HepG2 (cell line): ENCODE measurements at regions not wholly inside any gene's neighbourhood (a gene's known extent, or its start where the extent isn't known, plus 50 kb on each side); places are given as distances from the start of the nearest gene placed in this dataset.

Source experiments
- ATAC-seq: fragments of 200-7000 bp; cut with Tn5 transposase; 3 replicates; pipeline ENCODE4 v1.9.1; 2020; ENCODE audit warnings: mild to moderate bottlenecking, moderate library complexity
- BruUV-seq: library from RNA; stranded (reverse); fragments of 400-500 nt; replicated peaks from 2 replicates; lab custom pipeline; 2021; lab: Mats Ljungman, UMichigan
- CTCF ChIA-PET: fragments of 300-600 bp; formaldehyde crosslinking; extraction: SDS; loops from one replicate; lab custom pipeline; 2021; ENCODE audit warnings: low total read pairs, inconsistent platforms, low intra/inter-chr PET ratio; lab: Yijun Ruan, JAX
- POLR2A ChIA-PET: fragments of 350-600 bp; sonication (Branson Sonifier 250); formaldehyde crosslinking; loops from one replicate; lab custom pipeline; 2020; ENCODE audit warnings: antibody characterized with exemption, inconsistent platforms; lab: Yijun Ruan, JAX
- DNase-seq: peaks from one replicate; pipeline ENCODE4 v3.0.0-alpha.2; 2015; ENCODE audit warnings: low spot score
- FAIRE-seq: peaks from 3 replicates; lab custom pipeline; 2011; peaks lifted over from hg19 to GRCh38; lab: Jason Lieb, UNC
- H2AFZ ChIP-seq: one replicate; pipeline ENCODE4 v1.6.1; 2011; ENCODE audit warnings: low read length, inconsistent platforms
- H3K27ac ChIP-seq: fragments of 300-600 bp; 3 replicates; pipeline ENCODE4 v1.8.0; 2011; ENCODE audit warnings: mixed run types, mild to moderate bottlenecking, mixed read lengths, low read length, inconsistent platforms; ENCODE audit not compliant: insufficient read depth; ENCODE audit errors: extremely low read length
- H3K27me3 ChIP-seq, 2 experiments: fragments of 200-600 bp in 1 of 2; 2 replicates in 1 of 2; 3 replicates in 1 of 2; pipeline versions ENCODE4 v1.6.0 to v1.8.0; 2011; ENCODE audit warnings: low read length in 2 of 2, mild to moderate bottlenecking in 2 of 2, moderate library complexity in 2 of 2, inconsistent platforms in 1 of 2; ENCODE audit not compliant: insufficient read depth in 2 of 2, control insufficient read depth in 1 of 2
- H3K36me3 ChIP-seq, 2 experiments: fragments of 200-600 bp in 1 of 2; replicated peaks in 1 of 2; 2 replicates in 1 of 2; 3 replicates in 1 of 2; pipeline versions ENCODE4 v1.5.1 to v1.8.0; 2011; ENCODE audit warnings: low read length in 2 of 2, inconsistent platforms in 1 of 2; ENCODE audit not compliant: insufficient read depth in 2 of 2, control insufficient read depth in 1 of 2
- H3K4me1 ChIP-seq: 2 replicates; pipeline ENCODE4 v1.5.1; 2012; ENCODE audit warnings: low read length, inconsistent platforms; ENCODE audit not compliant: insufficient read depth
- H3K4me2 ChIP-seq: 2 replicates; pipeline ENCODE4 v1.6.0; 2011; ENCODE audit warnings: low read depth, low read length, inconsistent platforms
- H3K4me3 ChIP-seq, 3 experiments: fragments of 200-600 bp in 1 of 3; sonication (generic), shearing (Covaris generic) in 1 of 3; replicated peaks in 1 of 3; 2 replicates each; pipeline ENCODE4 v1.5.1; 2011 to 2016; ENCODE audit warnings: low read length in 3 of 3, inconsistent platforms in 2 of 3, low read depth in 2 of 3, mild to moderate bottlenecking in 2 of 3, control low read depth in 1 of 3, mixed read lengths in 1 of 3; ENCODE audit not compliant: insufficient read depth in 1 of 3
- H3K79me2 ChIP-seq: one replicate; pipeline ENCODE4 v1.6.1; 2011; ENCODE audit warnings: low read length, inconsistent platforms; ENCODE audit not compliant: insufficient read depth
- H3K9ac ChIP-seq: 2 replicates; pipeline ENCODE4 v1.6.0; 2011; ENCODE audit warnings: mild to moderate bottlenecking, low read depth, low read length, inconsistent platforms; ENCODE audit not compliant: insufficient read depth
- H3K9me3 ChIP-seq: 2 replicates; pipeline ENCODE4 v1.5.1; 2012; ENCODE audit warnings: mild to moderate bottlenecking, low read length
- H4K20me1 ChIP-seq: 2 replicates; pipeline ENCODE4 v1.6.0; 2011; ENCODE audit warnings: inconsistent platforms, mild to moderate bottlenecking, low read length, moderate library complexity; ENCODE audit not compliant: insufficient read depth
- DMAP1 ChIP-seq: IDR thresholded peaks from 2 replicates; pipeline ENCODE4 v1.6.1; 2016
- GATAD2A ChIP-seq: IDR thresholded peaks from 2 replicates; pipeline ENCODE4 v1.6.1; 2016
- HDAC2 ChIP-seq: sonication (generic); formaldehyde crosslinking; IDR thresholded peaks from 2 replicates; pipeline ENCODE4 v1.4.0; 2020; ENCODE audit warnings: missing genetic modification reagents
- HNF4A ChIP-seq: sonication (generic); formaldehyde crosslinking; IDR thresholded peaks from 2 replicates; pipeline ENCODE4 v1.4.0; 2020; ENCODE audit warnings: missing genetic modification reagents
- HNF4G ChIP-seq, 2 experiments: sonication (generic) in 1 of 2; formaldehyde crosslinking in 1 of 2; IDR thresholded peaks; 2 replicates each; pipeline versions ENCODE4 v1.4.0 to v1.6.1; 2011 to 2020; ENCODE audit warnings: borderline replicate concordance in 2 of 2, low read depth in 2 of 2, mild to moderate bottlenecking in 2 of 2, low read length in 1 of 2, missing genetic modification reagents in 1 of 2, moderate library complexity in 1 of 2
- KMT2A ChIP-seq: sonication (generic); formaldehyde crosslinking; IDR thresholded peaks from 2 replicates; pipeline ENCODE4 v1.4.0; 2020; ENCODE audit warnings: missing genetic modification reagents
- MAFF ChIP-seq: IDR thresholded peaks from 2 replicates; pipeline ENCODE4 v1.6.1; 2011; ENCODE audit warnings: low read depth, low read length, improper control_type of control experiment
- MAFG ChIP-seq: sonication (generic); formaldehyde crosslinking; IDR thresholded peaks from 2 replicates; pipeline ENCODE4 v1.5.1; 2020; ENCODE audit warnings: mild to moderate bottlenecking, missing genetic modification reagents
- NCOR1 ChIP-seq: fragments of 200-600 bp; sonication (generic); IDR thresholded peaks from 2 replicates; pipeline ENCODE4 v1.7.0; 2017; ENCODE audit warnings: antibody characterized with exemption, low read length, borderline replicate concordance
- NFIC ChIP-seq: IDR thresholded peaks from 2 replicates; pipeline ENCODE4 v1.6.1; 2012; ENCODE audit warnings: mild to moderate bottlenecking, low read length, inconsistent platforms
- PPARG ChIP-seq: conservative IDR thresholded peaks from 2 replicates; pipeline ENCODE4 v1.6.1; 2016; ENCODE audit warnings: missing biosample characterization, missing genetic modification reagents
- REST ChIP-seq, 2 experiments: IDR thresholded peaks; 2 replicates each; pipeline ENCODE4 v1.6.1; 2011 to 2012; ENCODE audit warnings: low read length in 2 of 2, borderline replicate concordance in 1 of 2, low read depth in 1 of 2, mild to moderate bottlenecking in 1 of 2, moderate library complexity in 1 of 2
- SAP130 ChIP-seq: IDR thresholded peaks from 2 replicates; pipeline ENCODE4 v1.6.1; 2016; ENCODE audit warnings: low read depth
- ZNF644 ChIP-seq: IDR thresholded peaks from 2 replicates; pipeline ENCODE4 v1.6.1; 2016; ENCODE audit warnings: low read depth
- ZNF816 ChIP-seq: sonication (generic); formaldehyde crosslinking; IDR thresholded peaks from 2 replicates; pipeline ENCODE4 v1.8.0; 2022; ENCODE audit warnings: missing genetic modification reagents, mild to moderate bottlenecking, borderline replicate concordance
- WGBS: methylation state at CpG from one replicate; pipeline ENCODE4 v1.1.6; 2017; ENCODE audit warnings: low lambda C conversion rate; 5-methylcytosine and 5-hydroxymethylcytosine counted together
- in situ Hi-C: cut with HindIII; loops from 2 replicates; pipeline ENCODE4 v1.10.0; 2017; ENCODE audit warnings: low pct_unique_long_range_greater_than_20kb; ENCODE audit not compliant: extremely low pct_ligation_motif_present
- intact Hi-C: fragments of 100-400 bp; cut with micrococcal nuclease; formaldehyde crosslinking; loops from one replicate; pipeline ENCODE4 v1.10.0; 2022; ENCODE audit not compliant: unreplicated experiment
- TF ChIP-seq, protein P1 (sequence below): sonication (generic); formaldehyde crosslinking; IDR thresholded peaks from 2 replicates; pipeline ENCODE4 v1.9.0; 2021; ENCODE audit warnings: missing genetic modification reagents, mild to moderate bottlenecking, borderline replicate concordance
- TF ChIP-seq, protein P2 (sequence below), 2 experiments: sonication (generic) in 1 of 2; formaldehyde crosslinking in 1 of 2; IDR thresholded peaks; 2 replicates each; pipeline versions ENCODE4 v1.4.0 to v1.6.1; 2018 to 2020; ENCODE audit warnings: missing genetic modification reagents in 2 of 2, borderline replicate concordance in 1 of 2, low read depth in 1 of 2, mild to moderate bottlenecking in 1 of 2, missing biosample characterization in 1 of 2

DNA sequence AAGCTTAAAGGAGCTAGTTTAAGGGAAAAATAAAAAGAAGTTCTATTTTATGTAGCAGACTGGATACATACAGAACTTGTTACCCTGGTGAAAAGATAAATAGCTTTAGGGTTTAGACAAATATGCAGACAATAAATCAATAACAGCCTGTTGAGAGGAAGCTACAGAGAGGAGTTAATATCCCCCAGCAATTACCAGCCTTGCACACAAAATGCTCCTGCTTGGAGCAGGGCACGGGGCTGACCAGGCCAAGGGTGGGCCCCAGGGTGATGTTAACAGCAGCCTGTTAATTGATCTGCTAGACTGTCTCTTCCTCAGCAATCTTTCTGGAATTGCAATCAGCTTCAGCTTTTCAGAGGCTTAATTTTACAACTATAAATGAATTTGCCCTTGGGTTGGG, 125.1 kb upstream of the SOX4 start (continued):
- TF ChIP-seq REST (IDR thresholded peaks at IDR 0.05; ENCODE audit: borderline replicate concordance in 1 of 2, low read depth in 1 of 2, low read length in 2 of 2), result 0 out of 4 replicates have a peak, but pooled peaks of 1 of the 2 experiments have one; percentile 16
- TF ChIP-seq, all 625 proteins: peak for 14

- H3K79me2 ChIP-seq, result no peaks in the 10 kb centered on the region
- H3K9me3 ChIP-seq, result no peaks in the 10 kb centered on the region
- no TSS peak for BruUV-seq
- in situ Hi-C loops, result no loop called here
- intact Hi-C loops, result no loop called here
- no peak overlapping the region for H2AFZ ChIP-seq
- no peak overlapping the region for H3K9ac ChIP-seq
- no peak overlapping the region for H3K4me3 ChIP-seq
- DNase-seq (peak; percentile 61), ATAC-seq (peak; percentile 72), FAIRE-seq (peak; percentile 59)
- 26% methylated on average over 3 of the region's 3 CpGs for WGBS
- no peaks in the 10 kb centered on the region for H4K20me1 ChIP-seq
- peaks cover 28% of the 10 kb centered on the region for H3K4me1 ChIP-seq
- peak overlapping the region; percentile 44 for H3K4me2 ChIP-seq
- ChIA-PET CTCF (no interaction called here), POLR2A (interaction anchor here (1.1 to 1.8 kb wide), 3 partner anchors 11 to 119 kb away, joined by 3 to 11 read pairs (median 5); no protein-coding TSS in a partner anchor)
- H3K27me3 ChIP-seq, result no peaks in the 10 kb centered on the region
- H3K27ac ChIP-seq, result peak overlapping the region; percentile 39
- H3K36me3 ChIP-seq, result no peaks in the 10 kb centered on the region
- TF ChIP-seq, protein P1, sequence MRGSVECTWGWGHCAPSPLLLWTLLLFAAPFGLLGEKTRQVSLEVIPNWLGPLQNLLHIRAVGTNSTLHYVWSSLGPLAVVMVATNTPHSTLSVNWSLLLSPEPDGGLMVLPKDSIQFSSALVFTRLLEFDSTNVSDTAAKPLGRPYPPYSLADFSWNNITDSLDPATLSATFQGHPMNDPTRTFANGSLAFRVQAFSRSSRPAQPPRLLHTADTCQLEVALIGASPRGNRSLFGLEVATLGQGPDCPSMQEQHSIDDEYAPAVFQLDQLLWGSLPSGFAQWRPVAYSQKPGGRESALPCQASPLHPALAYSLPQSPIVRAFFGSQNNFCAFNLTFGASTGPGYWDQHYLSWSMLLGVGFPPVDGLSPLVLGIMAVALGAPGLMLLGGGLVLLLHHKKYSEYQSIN (CRISPR knock-in tag), result no peak
- TF ChIP-seq HNF4G (IDR thresholded peaks at IDR 0.05; ENCODE audit: borderline replicate concordance, low read depth, low read length), result peak; percentile 72
- TF ChIP-seq HNF4G (CRISPR knock-in tag; IDR thresholded peaks at IDR 0.05; ENCODE audit: borderline replicate concordance, low read depth), result no peak
- 0 out of 2 replicates have a peak, but pooled peaks have one; percentile 36 for TF ChIP-seq DMAP1
- TF ChIP-seq MAFF, result peak; percentile 79
- TF ChIP-seq MAFG, result 0 out of 2 replicates have a peak, but pooled peaks have one; percentile 58
- peak; percentile 69 for TF ChIP-seq HNF4A
- no peak for TF ChIP-seq KMT2A (CRISPR knock-in tag)
- peak; percentile 36; the same call in 1 of the 2 replicates for TF ChIP-seq NFIC
- TF ChIP-seq NCOR1, result peak; percentile 42; the same call in 1 of the 2 replicates
- TF ChIP-seq SAP130 (CRISPR knock-in tag), result peak; percentile 45
- peak; percentile 34; the same call in 1 of the 2 replicates for TF ChIP-seq HDAC2
- peak; percentile 40 for TF ChIP-seq GATAD2A (CRISPR knock-in tag)
- TF ChIP-seq ZNF644 (CRISPR knock-in tag), result peak; percentile 88
- TF ChIP-seq, protein P2, sequence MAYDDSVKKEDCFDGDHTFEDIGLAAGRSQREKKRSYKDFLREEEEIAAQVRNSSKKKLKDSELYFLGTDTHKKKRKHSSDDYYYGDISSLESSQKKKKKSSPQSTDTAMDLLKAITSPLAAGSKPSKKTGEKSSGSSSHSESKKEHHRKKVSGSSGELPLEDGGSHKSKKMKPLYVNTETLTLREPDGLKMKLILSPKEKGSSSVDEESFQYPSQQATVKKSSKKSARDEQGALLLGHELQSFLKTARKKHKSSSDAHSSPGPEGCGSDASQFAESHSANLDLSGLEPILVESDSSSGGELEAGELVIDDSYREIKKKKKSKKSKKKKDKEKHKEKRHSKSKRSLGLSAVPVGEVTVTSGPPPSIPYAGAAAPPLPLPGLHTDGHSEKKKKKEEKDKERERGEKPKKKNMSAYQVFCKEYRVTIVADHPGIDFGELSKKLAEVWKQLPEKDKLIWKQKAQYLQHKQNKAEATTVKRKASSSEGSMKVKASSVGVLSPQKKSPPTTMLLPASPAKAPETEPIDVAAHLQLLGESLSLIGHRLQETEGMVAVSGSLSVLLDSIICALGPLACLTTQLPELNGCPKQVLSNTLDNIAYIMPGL (CRISPR knock-in tag; IDR thresholded peaks at IDR 0.05; ENCODE audit: borderline replicate concordance in 1 of 2, low read depth in 1 of 2), result no peak
- 0 out of 2 replicates have a peak, but pooled peaks have one; percentile 62 for TF ChIP-seq ZNF816 (CRISPR knock-in tag)
- 0 out of 2 replicates have a peak, but pooled peaks have one; percentile 33 for TF ChIP-seq PPARG (CRISPR knock-in tag)
Measured at GRCh38 chr6:21469213-21469612, 124.3 kb upstream of the SOX4 start.
